ENCODE measurements at regions not wholly inside any gene's neighbourhood (a gene's known extent, or its start where the extent isn't known, plus 50 kb on each side); places are given as distances from the start of the nearest gene placed in this dataset.
A peak's percentile ranks its signal among the peaks of the same experiment; 100 is the strongest.

DNA sequence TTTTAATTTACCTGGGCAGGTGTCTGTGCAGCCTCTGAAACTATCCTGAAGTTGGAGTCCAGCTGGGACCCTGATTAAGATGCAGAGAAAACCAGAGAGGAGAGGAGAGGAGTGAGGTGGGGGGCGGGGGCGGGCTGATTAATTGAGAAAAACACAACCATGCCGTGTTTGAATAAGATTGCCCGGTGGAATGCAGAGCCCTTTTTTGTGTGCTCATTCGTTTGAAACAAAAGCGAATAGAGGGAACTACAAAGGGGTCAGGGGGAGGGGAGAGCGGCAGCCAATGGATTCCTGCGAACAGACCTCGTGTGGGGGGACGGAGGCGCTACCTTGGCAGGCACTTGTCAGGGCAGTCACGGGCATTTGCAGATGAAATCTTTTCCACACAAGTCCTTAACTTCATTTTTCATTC is 355.8 kb downstream of the SOX9 start:
- Histone ChIP-seq H3K27ac (no peak overlapping the region), H3K4me1 (no peaks in the 10 kb centered on the region), H3K27me3 (no peaks in the 10 kb centered on the region), H3K9me3 (no peaks in the 10 kb centered on the region), H3K4me3 (no peak overlapping the region), H3K36me3 (no peaks in the 10 kb centered on the region)
- no peak for DNase-seq (ENCODE audit: extremely low spot score in 2 of 2)
- intact Hi-C loops (cut with DNase I), result no loop called here
- TF ChIP-seq POLR2AphosphoS5 (IDR thresholded peaks at IDR 0.05; ENCODE audit: insufficient read depth in 1 of 2, low read depth in 1 of 2) (no peak), POLR2A (IDR thresholded peaks at IDR 0.05) (no peak)
- TF ChIP-seq, protein P1, sequence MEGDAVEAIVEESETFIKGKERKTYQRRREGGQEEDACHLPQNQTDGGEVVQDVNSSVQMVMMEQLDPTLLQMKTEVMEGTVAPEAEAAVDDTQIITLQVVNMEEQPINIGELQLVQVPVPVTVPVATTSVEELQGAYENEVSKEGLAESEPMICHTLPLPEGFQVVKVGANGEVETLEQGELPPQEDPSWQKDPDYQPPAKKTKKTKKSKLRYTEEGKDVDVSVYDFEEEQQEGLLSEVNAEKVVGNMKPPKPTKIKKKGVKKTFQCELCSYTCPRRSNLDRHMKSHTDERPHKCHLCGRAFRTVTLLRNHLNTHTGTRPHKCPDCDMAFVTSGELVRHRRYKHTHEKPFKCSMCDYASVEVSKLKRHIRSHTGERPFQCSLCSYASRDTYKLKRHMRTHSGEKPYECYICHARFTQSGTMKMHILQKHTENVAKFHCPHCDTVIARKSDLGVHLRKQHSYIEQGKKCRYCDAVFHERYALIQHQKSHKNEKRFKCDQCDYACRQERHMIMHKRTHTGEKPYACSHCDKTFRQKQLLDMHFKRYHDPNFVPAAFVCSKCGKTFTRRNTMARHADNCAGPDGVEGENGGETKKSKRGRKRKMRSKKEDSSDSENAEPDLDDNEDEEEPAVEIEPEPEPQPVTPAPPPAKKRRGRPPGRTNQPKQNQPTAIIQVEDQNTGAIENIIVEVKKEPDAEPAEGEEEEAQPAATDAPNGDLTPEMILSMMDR (IDR thresholded peaks at IDR 0.05), result no peak

DNA sequence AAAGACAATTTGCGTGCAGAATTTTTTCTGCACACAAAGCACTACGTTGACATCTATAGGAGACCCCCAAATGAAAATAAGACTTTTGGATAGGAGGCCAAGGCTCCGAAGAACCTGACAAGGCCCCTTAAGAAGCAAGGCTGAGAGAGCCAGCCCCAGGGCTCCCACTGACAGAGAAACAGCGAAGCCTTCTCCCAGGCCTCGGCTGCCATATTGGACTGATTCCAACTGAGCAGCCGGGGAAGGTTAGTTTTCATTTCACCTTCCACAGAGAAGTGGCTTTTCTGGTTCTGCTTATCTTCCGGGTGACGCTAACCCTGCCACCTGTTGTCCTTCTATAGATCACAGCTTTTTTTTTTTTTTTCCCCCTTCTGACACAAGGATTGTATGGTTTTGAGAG is 356.7 kb downstream of the SOX9 start:
- Histone ChIP-seq H3K9me3 (no peaks in the 10 kb centered on the region), H3K27ac (no peak overlapping the region), H3K4me1 (no peaks in the 10 kb centered on the region), H3K27me3 (no peaks in the 10 kb centered on the region), H3K4me3 (no peak overlapping the region), H3K36me3 (no peaks in the 10 kb centered on the region)
- DNase-seq (ENCODE audit: extremely low spot score in 2 of 2), result no peak
- TF ChIP-seq, protein P1 (IDR thresholded peaks at IDR 0.05), result no peak
- peak in 1 of 2 donors; percentile 38 for TF ChIP-seq POLR2AphosphoS5 (IDR thresholded peaks at IDR 0.05; ENCODE audit: insufficient read depth in 1 of 2, low read depth in 1 of 2)
- intact Hi-C loops (cut with DNase I), result no loop called here

DNA sequence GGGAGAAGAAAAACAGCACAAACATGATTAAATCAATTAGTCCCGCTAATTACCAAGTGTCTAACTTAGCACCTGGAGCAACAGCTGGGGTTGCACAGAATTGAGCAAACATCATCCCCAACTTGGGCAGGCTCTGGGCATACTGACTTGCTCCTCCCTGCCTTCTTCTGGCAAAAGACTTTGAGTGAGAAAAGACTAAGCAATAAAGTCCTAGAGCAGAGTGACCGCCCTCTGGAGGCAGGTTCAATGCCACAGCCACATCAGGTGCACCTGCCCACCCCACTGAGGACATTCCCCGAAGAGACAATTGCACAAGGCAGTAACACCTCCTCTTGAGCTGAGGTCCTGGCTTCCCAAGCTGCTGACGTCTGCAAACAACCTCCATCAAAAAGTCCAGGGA is 358.3 kb downstream of the SOX9 start:
- TF ChIP-seq POLR2AphosphoS5 (IDR thresholded peaks at IDR 0.05; ENCODE audit: insufficient read depth in 1 of 2, low read depth in 1 of 2), result no peak
- TF ChIP-seq, protein P1 (IDR thresholded peaks at IDR 0.05), result no peak
- no peak for TF ChIP-seq POLR2A (IDR thresholded peaks at IDR 0.05)
- Histone ChIP-seq H3K9me3 (no peaks in the 10 kb centered on the region), H3K27ac (no peak overlapping the region), H3K27me3 (no peaks in the 10 kb centered on the region), H3K4me1 (no peaks in the 10 kb centered on the region), H3K4me3 (no peak overlapping the region), H3K36me3 (no peaks in the 10 kb centered on the region)
- intact Hi-C loops (cut with DNase I), result no loop called here
- DNase-seq (ENCODE audit: extremely low spot score in 2 of 2), result no peak

DNA sequence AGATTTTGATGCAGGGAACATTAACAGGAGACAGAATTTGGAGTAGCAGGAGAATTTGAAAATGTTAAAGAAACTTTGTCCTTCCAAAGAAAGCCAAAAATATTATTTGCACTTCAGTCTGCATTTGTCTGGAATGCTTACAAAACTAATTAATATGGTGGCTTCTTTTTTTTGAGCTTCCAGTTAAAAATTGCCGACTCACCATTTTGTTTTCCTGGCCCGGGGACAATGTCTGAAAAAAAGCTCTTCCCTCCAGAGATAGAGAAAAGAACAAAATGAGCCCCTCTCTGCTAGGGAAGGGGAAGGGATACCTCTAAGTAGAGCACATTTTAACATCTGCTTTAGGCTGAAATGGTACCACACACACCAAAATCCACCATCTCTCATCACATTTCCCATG is 360.8 kb downstream of the SOX9 start:
- H3K36me3 ChIP-seq, result no peaks in the 10 kb centered on the region
- H3K27ac ChIP-seq, result no peak overlapping the region
- no peaks in the 10 kb centered on the region for H3K9me3 ChIP-seq
- TF ChIP-seq POLR2AphosphoS5 (IDR thresholded peaks at IDR 0.05; ENCODE audit: insufficient read depth in 1 of 2, low read depth in 1 of 2), result no peak
- TF ChIP-seq, protein P1 (IDR thresholded peaks at IDR 0.05), result no peak
- TF ChIP-seq POLR2A (IDR thresholded peaks at IDR 0.05), result no peak
- no peaks in the 10 kb centered on the region for H3K4me1 ChIP-seq
- H3K27me3 ChIP-seq, result no peaks in the 10 kb centered on the region
- H3K4me3 ChIP-seq, result no peak overlapping the region
- DNase-seq (ENCODE audit: extremely low spot score in 2 of 2), result no peak
- intact Hi-C loops (cut with DNase I), result no loop called here

DNA sequence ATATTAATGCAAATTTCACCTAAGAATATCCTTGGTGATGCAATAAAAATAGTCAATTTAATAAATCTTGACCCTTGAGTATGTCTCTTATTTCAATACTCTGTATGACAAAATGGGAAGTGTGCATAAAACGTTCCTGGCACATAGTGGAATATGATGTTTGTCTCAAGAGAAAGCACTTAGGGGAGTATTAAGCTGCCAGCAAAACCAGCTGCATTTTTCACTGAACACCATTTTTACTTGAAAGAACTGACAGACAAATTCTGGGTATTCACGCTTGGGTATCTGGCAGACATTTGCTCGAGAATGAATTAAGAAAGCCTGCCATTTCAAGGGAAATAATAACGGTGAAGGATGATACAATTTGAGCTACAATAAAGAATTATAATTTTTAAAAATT is 364.8 kb downstream of the SOX9 start:
- intact Hi-C loops (cut with DNase I), result no loop called here
- Histone ChIP-seq H3K36me3 (no peaks in the 10 kb centered on the region), H3K4me3 (no peak overlapping the region), H3K9me3 (no peaks in the 10 kb centered on the region), H3K27ac (no peak overlapping the region), H3K27me3 (no peaks in the 10 kb centered on the region), H3K4me1 (no peaks in the 10 kb centered on the region)
- TF ChIP-seq POLR2A (IDR thresholded peaks at IDR 0.05) (no peak), POLR2AphosphoS5 (IDR thresholded peaks at IDR 0.05; ENCODE audit: insufficient read depth in 1 of 2, low read depth in 1 of 2) (no peak)
- TF ChIP-seq, protein P1 (IDR thresholded peaks at IDR 0.05), result no peak
- DNase-seq (ENCODE audit: extremely low spot score in 2 of 2), result no peak

Data from vagina (tissue), 2 donors.